GM12872 (cell line): ENCODE measurements at regions not wholly inside any gene's neighbourhood (a gene's known extent, or its start where the extent isn't known, plus 50 kb on each side); places are given as distances from the start of the nearest gene placed in this dataset.

Experiments
- TF ChIP-seq, protein P1 (sequence below): IDR thresholded peaks from 3 replicates; pipeline ENCODE4 v1.5.1; 2011; ENCODE audit warnings: low read depth, mild to moderate bottlenecking, low read length, moderate library complexity; ENCODE audit not compliant: insufficient read depth

DNA sequence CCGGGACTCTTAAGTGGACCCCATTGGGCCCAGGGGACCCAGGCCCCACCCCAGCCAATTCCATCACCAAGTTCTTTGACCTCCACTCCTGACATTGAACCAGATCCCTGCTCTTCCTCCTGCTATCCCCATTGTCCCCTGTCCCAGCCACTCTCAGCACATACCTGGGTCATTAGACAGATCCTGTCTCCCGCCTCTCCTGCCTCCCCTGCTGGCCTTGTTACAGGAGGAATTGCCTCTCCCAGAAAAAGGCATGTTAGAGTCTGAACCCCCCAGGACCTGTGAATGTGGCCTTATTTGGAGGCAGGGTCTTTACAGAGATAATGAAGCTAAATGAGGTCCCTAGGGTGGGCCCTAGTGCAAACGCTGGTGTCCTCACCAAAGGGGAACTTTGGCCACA lies 301.9 kb downstream of the NPHP4 start:
- TF ChIP-seq, protein P1, sequence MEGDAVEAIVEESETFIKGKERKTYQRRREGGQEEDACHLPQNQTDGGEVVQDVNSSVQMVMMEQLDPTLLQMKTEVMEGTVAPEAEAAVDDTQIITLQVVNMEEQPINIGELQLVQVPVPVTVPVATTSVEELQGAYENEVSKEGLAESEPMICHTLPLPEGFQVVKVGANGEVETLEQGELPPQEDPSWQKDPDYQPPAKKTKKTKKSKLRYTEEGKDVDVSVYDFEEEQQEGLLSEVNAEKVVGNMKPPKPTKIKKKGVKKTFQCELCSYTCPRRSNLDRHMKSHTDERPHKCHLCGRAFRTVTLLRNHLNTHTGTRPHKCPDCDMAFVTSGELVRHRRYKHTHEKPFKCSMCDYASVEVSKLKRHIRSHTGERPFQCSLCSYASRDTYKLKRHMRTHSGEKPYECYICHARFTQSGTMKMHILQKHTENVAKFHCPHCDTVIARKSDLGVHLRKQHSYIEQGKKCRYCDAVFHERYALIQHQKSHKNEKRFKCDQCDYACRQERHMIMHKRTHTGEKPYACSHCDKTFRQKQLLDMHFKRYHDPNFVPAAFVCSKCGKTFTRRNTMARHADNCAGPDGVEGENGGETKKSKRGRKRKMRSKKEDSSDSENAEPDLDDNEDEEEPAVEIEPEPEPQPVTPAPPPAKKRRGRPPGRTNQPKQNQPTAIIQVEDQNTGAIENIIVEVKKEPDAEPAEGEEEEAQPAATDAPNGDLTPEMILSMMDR = no peak

DNA sequence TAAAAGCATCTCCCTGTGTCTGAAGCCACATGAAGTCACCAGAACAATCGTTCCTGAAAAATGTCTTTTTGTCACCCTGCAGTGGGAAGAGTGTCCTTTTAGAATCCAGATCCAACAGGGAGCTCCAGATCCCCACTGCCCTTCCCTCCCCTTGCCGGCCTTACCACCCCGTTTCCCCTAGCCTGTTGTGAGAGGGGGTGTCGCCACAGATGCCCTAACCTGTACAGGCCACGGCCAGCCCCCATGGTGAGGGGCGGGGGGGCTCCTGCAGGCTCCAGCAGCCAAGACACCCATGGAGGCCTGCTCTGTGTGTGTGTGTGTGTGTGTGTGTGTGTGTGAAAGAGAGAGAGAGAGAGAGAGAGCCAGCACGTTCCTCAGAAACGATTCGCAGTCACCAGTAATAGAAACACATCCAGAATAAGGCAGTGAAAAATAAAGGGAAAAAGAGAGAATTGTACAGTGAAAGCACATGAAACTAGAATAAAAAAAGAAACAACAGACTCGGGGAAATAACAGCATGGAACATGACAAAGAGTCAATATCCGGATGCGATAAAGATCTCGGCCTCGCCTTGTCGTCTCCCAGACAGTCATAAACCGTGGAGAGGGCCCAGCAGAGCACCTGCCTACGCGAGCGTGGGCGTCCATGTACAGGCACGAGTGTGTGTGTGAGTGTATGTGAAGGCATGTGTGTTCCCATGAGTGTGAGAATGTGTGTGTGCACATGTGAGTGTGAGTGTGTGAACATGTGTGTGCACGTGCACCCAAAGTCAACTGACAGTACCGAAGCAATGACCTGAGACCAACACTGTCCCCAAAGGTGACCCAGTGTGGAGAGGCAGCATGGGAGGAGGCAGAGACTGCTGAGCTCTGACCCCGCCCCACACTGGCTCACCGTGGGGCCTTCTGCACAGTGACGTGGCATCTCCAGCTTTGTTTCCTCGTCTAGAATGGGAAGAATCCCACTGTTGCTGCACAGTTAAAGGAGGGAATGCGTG lies 303.8 kb downstream of the NPHP4 start:
- TF ChIP-seq, protein P1 = no peak

DNA sequence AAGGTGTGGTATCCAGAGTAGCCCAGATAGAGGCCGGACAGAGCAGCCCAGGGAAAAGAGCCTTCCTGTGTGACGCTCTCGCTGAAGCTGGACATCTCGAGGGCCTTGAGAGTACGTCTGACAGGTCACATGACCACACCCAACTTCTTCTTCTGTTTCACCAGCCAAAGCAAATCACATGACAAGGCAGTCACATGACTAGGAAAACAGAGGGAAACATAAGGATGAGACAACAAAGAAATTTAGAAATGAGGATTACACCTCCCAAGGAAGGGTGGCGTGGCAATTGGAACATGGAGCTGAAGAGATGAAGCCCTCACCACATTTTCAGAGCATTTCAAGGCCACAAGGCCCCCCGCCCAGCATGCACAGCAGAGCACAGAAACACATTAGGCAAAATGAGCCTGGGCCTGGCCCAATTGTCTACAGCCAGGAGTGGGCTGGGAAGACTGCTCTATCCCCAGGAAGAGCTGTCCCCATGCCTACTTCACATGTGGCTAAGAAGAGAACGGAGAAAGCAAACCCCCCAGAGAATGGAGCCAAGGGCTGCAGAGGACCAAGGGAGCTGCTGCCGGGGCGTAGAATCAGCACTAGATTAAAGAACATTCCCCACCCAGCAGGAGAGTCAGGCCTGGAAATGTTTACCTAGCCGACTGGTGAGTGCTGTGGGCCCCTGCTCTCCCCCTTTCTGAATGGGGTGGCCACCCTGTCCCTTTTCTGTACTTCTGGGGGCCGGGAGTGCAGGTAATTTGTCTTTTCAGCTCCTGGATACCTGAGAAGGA lies 305.1 kb downstream of the NPHP4 start:
- TF ChIP-seq, protein P1 = no peak

DNA sequence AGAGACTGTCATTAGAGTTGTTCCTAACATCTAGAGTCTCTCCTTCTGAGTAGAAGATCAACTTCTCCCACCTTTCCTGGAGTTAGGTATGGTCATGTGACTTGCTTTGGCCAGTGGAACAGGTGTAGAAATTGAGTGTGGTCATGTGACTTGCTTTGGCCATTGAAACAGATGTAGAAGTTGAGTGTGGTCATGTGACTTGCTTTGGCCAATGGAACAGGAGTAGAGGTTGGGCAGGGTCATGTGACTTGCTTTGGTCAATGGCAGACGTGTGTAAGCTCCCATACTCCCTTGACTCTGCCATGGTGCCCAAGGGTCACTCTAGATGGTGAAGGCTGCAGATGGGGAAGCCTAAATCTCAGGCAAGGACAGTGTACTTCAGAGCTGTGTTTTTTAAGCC lies 306.0 kb downstream of the NPHP4 start:
- TF ChIP-seq, protein P1 = no peak

DNA sequence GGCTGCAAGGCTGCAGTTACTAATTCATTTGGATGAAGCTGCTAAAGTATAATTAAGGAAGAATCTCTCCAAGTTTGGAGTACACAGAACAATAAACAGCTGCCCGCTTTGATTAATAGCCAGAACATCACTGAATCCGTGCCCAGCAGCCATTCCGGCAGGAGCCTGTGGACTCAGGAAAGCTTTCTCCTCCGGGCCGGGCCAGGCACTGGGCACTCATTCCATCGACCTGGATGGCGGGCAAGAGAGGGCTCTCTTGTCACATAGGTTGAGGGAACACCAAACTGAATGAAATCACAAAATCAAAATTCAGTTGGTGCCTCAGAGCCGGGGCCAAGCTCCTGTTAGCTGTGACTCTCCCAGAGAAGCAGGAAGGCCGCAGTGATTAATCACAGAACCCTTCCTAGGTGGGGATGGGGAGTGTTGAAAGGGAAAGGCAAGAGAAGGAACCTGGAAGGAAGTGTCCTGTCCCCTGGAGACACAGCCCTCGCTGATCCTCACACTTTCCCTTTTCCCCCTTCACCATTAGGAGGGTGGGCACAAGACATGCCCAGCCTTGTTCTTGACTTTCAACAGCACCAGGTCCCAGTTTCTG lies 306.7 kb downstream of the NPHP4 start:
- TF ChIP-seq, protein P1 = no peak

DNA sequence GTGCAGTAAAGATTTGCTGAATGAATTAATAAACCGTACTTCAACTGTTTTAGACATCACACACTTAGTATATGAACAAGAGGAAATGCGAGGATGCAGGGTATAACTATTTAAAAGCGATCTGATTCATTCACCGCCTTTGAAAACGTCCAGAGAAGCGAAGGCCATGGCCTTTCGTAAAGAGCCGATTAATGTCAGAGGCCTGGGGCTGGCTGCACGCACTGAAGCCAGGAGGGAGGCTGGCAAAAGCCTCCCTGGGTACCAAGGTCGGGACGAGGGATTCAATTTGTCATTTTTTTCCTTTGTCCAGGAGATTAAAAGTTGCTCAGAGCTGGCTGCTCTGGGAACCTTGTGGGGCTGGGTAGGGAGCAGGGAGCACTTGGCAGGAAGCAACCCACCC lies 307.4 kb downstream of the NPHP4 start:
- TF ChIP-seq, protein P1 = no peak

DNA sequence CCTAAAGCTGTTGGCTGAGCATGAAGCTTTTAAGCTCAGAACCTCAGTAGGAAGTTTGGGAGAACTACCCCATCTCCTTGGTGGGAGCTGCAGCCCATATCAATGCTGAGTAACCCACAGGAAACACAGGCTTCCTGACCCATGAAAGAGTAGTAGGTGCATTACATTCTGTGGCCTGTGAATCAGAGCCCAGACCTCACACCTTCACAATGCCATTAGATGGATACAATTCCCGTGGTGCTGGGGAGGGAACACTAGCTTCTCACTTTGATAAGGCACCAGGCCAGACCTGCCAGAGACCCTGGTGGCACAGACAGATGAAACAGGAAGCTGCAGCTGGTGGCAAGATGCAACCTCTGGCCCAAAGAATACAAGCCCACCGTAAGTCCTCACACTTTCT lies 308.8 kb downstream of the NPHP4 start:
- TF ChIP-seq, protein P1 = no peak
